ENCODE measurements at regions not wholly inside any gene's neighbourhood (a gene's known extent, or its start where the extent isn't known, plus 50 kb on each side); places are given as distances from the start of the nearest gene placed in this dataset.

- Histone ChIP-seq H3K27ac (no peak overlapping the region), H3K27me3 (ENCODE audit: insufficient read depth, low read depth, severe bottlenecking) (no peaks in the 10 kb centered on the region), H3K36me3 (no peaks in the 10 kb centered on the region), H3K9me3 (ENCODE audit: severe bottlenecking) (peaks cover 8% of the 10 kb centered on the region), H3K4me3 (ENCODE audit: low read depth, low read length) (no peak overlapping the region)
- DNase-seq: no peak
- TF ChIP-seq CTCF (IDR thresholded peaks at IDR 0.05; ENCODE audit: low read depth, low read length): no peak
Observed at GRCh38 chr3:26827169-26827568, 204.6 kb downstream of the LRRC3B start.

- Histone ChIP-seq H3K36me3 (no peaks in the 10 kb centered on the region), H3K4me3 (ENCODE audit: low read depth, low read length) (no peak overlapping the region), H3K27me3 (ENCODE audit: insufficient read depth, low read depth, severe bottlenecking) (no peaks in the 10 kb centered on the region), H3K9me3 (ENCODE audit: severe bottlenecking) (no peaks in the 10 kb centered on the region), H3K27ac (no peak overlapping the region)
- no peak for DNase-seq
- TF ChIP-seq CTCF (IDR thresholded peaks at IDR 0.05; ENCODE audit: low read depth, low read length): no peak
Observed at GRCh38 chr3:26838026-26838425, 215.5 kb downstream of the LRRC3B start.

- H3K4me3 ChIP-seq (ENCODE audit: low read depth, low read length): no peak overlapping the region
- H3K27me3 ChIP-seq (ENCODE audit: insufficient read depth, low read depth, severe bottlenecking): no peaks in the 10 kb centered on the region
- H3K36me3 ChIP-seq: no peaks in the 10 kb centered on the region
- no peaks in the 10 kb centered on the region for H3K9me3 ChIP-seq (ENCODE audit: severe bottlenecking)
- H3K27ac ChIP-seq: no peak overlapping the region
- no peak for TF ChIP-seq CTCF (IDR thresholded peaks at IDR 0.05; ENCODE audit: low read depth, low read length)
- DNase-seq: no peak
Observed at GRCh38 chr3:26839001-26839400, 216.4 kb downstream of the LRRC3B start.

- Histone ChIP-seq H3K27ac (no peak overlapping the region), H3K4me3 (ENCODE audit: low read depth, low read length) (no peak overlapping the region), H3K36me3 (no peaks in the 10 kb centered on the region), H3K27me3 (ENCODE audit: insufficient read depth, low read depth, severe bottlenecking) (no peaks in the 10 kb centered on the region), H3K9me3 (ENCODE audit: severe bottlenecking) (no peaks in the 10 kb centered on the region)
- no peak for TF ChIP-seq CTCF (IDR thresholded peaks at IDR 0.05; ENCODE audit: low read depth, low read length)
- no peak for DNase-seq
Observed at GRCh38 chr3:26840272-26840870, 217.8 kb downstream of the LRRC3B start.

GRCh38 chr3:26845194-26845593 is 222.6 kb downstream of the LRRC3B start:
- H3K36me3 ChIP-seq: no peaks in the 10 kb centered on the region
- H3K27me3 ChIP-seq (ENCODE audit: insufficient read depth, low read depth, severe bottlenecking): no peaks in the 10 kb centered on the region
- H3K27ac ChIP-seq: no peak overlapping the region
- DNase-seq: no peak
- no peaks in the 10 kb centered on the region for H3K9me3 ChIP-seq (ENCODE audit: severe bottlenecking)
- no peak overlapping the region for H3K4me3 ChIP-seq (ENCODE audit: low read depth, low read length)
- TF ChIP-seq CTCF (IDR thresholded peaks at IDR 0.05; ENCODE audit: low read depth, low read length): no peak

GRCh38 chr3:26847680-26848079 is 225.1 kb downstream of the LRRC3B start:
- no peak for DNase-seq
- H3K27me3 ChIP-seq (ENCODE audit: insufficient read depth, low read depth, severe bottlenecking): no peaks in the 10 kb centered on the region
- no peaks in the 10 kb centered on the region for H3K36me3 ChIP-seq
- H3K27ac ChIP-seq: no peak overlapping the region
- H3K9me3 ChIP-seq (ENCODE audit: severe bottlenecking): no peaks in the 10 kb centered on the region
- no peak overlapping the region for H3K4me3 ChIP-seq (ENCODE audit: low read depth, low read length)
- no peak for TF ChIP-seq CTCF (IDR thresholded peaks at IDR 0.05; ENCODE audit: low read depth, low read length)
